ENCODE measurements at regions not wholly inside any gene's neighbourhood (a gene's known extent, or its start where the extent isn't known, plus 50 kb on each side); places are given as distances from the start of the nearest gene placed in this dataset.

DNA sequence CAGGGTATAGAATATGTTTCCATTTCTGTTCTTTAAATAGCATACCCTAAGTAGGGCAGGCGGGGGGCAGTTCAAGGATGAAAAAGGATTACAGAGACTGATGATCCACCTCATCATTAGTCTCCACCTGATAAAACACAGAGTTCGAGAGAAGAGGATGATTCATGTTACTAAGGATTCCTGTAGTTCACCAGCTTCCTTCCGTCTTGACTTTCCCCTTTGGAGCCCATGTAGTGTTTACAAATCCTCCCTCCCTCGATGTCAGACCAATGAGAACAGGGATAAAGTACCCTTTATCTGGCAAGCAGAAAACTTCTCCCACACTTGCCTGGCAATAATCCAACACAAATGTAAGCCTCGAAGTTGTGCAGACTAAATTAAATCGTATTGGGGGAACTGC lies 526.3 kb upstream of the FAM241A start:
- Mint-ChIP-seq H3K4me1 (ENCODE audit: unreplicated experiment) (no peaks in the 10 kb centered on the region), H3K4me3 (no peak overlapping the region), H3K27ac (no peak overlapping the region), H3K27me3 (peaks cover 14% of the 10 kb centered on the region), H3K36me3 (no peaks in the 10 kb centered on the region), H3K9me3 (no peaks in the 10 kb centered on the region)
- TF ChIP-seq, protein P1, sequence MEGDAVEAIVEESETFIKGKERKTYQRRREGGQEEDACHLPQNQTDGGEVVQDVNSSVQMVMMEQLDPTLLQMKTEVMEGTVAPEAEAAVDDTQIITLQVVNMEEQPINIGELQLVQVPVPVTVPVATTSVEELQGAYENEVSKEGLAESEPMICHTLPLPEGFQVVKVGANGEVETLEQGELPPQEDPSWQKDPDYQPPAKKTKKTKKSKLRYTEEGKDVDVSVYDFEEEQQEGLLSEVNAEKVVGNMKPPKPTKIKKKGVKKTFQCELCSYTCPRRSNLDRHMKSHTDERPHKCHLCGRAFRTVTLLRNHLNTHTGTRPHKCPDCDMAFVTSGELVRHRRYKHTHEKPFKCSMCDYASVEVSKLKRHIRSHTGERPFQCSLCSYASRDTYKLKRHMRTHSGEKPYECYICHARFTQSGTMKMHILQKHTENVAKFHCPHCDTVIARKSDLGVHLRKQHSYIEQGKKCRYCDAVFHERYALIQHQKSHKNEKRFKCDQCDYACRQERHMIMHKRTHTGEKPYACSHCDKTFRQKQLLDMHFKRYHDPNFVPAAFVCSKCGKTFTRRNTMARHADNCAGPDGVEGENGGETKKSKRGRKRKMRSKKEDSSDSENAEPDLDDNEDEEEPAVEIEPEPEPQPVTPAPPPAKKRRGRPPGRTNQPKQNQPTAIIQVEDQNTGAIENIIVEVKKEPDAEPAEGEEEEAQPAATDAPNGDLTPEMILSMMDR (conservative IDR thresholded peaks at IDR 0.05) = no peak
- DNase-seq (ENCODE audit: extremely low spot score, unreplicated experiment) = no peak

DNA sequence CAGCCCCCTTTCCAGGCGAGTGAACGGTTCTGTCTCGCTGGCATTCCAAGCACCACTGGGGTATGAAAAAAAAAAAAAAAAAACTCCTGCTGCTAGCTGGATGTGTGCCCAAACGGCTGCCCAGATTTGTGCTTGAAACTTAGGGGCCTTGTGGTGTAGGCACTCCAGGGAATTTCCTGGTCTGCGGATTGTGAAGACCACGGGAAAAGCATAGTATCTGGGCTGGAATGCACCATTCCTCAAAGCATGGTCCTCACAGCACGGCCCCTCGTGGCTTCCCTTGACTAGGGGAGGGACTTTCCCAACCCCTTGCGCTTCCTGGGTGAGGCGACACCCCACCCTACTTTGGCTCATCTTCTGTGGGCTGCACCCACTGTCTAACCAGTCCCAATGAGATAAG lies 516.8 kb upstream of the FAM241A start:
- no peak for DNase-seq (ENCODE audit: extremely low spot score, unreplicated experiment)
- H3K9me3 Mint-ChIP-seq = no peaks in the 10 kb centered on the region
- H3K4me1 Mint-ChIP-seq (ENCODE audit: unreplicated experiment) = peaks cover 6% of the 10 kb centered on the region
- TF ChIP-seq, protein P1 (conservative IDR thresholded peaks at IDR 0.05) = no peak
- peaks cover 40% of the 10 kb centered on the region for H3K27me3 Mint-ChIP-seq
- no peaks in the 10 kb centered on the region for H3K36me3 Mint-ChIP-seq
- no peak overlapping the region for H3K4me3 Mint-ChIP-seq
- H3K27ac Mint-ChIP-seq = no peak overlapping the region

- no peaks in the 10 kb centered on the region for H3K9me3 Mint-ChIP-seq
- no peak overlapping the region for H3K27ac Mint-ChIP-seq
- DNase-seq (ENCODE audit: extremely low spot score, unreplicated experiment) = no peak
- TF ChIP-seq, protein P1 (conservative IDR thresholded peaks at IDR 0.05) = peak; percentile 74
- peaks cover 42% of the 10 kb centered on the region for H3K27me3 Mint-ChIP-seq
- no peak overlapping the region for H3K4me3 Mint-ChIP-seq
- H3K4me1 Mint-ChIP-seq (ENCODE audit: unreplicated experiment) = peaks cover 6% of the 10 kb centered on the region
- no peaks in the 10 kb centered on the region for H3K36me3 Mint-ChIP-seq
These were observed 514.5 kb upstream of the FAM241A start for GRCh38 chr4:111630705-111631104.

- no peak overlapping the region for H3K27ac Mint-ChIP-seq
- DNase-seq (ENCODE audit: extremely low spot score, unreplicated experiment) = no peak
- H3K4me1 Mint-ChIP-seq (ENCODE audit: unreplicated experiment) = peaks cover 6% of the 10 kb centered on the region
- no peaks in the 10 kb centered on the region for H3K9me3 Mint-ChIP-seq
- H3K4me3 Mint-ChIP-seq = no peak overlapping the region
- TF ChIP-seq, protein P1 (conservative IDR thresholded peaks at IDR 0.05) = peak; percentile 76
- H3K36me3 Mint-ChIP-seq = no peaks in the 10 kb centered on the region
- H3K27me3 Mint-ChIP-seq = peaks cover 38% of the 10 kb centered on the region
These were observed 513.8 kb upstream of the FAM241A start for GRCh38 chr4:111631215-111631999.

GRCh38 chr4:111632641-111633151 lies 512.6 kb upstream of the FAM241A start:
- TF ChIP-seq, protein P1 (conservative IDR thresholded peaks at IDR 0.05) = no peak
- no peak for DNase-seq (ENCODE audit: extremely low spot score, unreplicated experiment)
- Mint-ChIP-seq H3K36me3 (no peaks in the 10 kb centered on the region), H3K4me3 (no peak overlapping the region), H3K9me3 (no peaks in the 10 kb centered on the region), H3K27me3 (peaks cover 40% of the 10 kb centered on the region), H3K27ac (no peak overlapping the region), H3K4me1 (ENCODE audit: unreplicated experiment) (peaks cover 6% of the 10 kb centered on the region)

Measured in type B pancreatic cell (in vitro differentiated cells).